GM12878 (cell line): ENCODE measurements at regions not wholly inside any gene's neighbourhood (a gene's known extent, or its start where the extent isn't known, plus 50 kb on each side); places are given as distances from the start of the nearest gene placed in this dataset.

ENCODE experiments used
- BHLHE40 ChIP-seq, 2 experiments: fragments of 450-650 bp in 1 of 2; IDR thresholded peaks; 2 replicates each; pipeline ENCODE4 v1.6.1; 2011 to 2017; ENCODE audit warnings: low read depth in 2 of 2, borderline replicate concordance in 1 of 2, improper control_type of control experiment in 1 of 2, low read length in 1 of 2, mild to moderate bottlenecking in 1 of 2
- POLR2A ChIP-seq: IDR thresholded peaks from 2 replicates; pipeline ENCODE4 v1.6.1; 2011; ENCODE audit warnings: low read depth, mild to moderate bottlenecking, low read length
- STAT3 ChIP-seq: IDR thresholded peaks from 2 replicates; pipeline ENCODE4 v1.6.1; 2011; ENCODE audit warnings: low read depth, low read length, improper control_type of control experiment
- ZNF384 ChIP-seq: IDR thresholded peaks from 2 replicates; pipeline ENCODE4 v1.6.1; 2012; ENCODE audit warnings: low read depth, mild to moderate bottlenecking, low read length, improper control_type of control experiment, borderline replicate concordance
- TF ChIP-seq, protein P1 (sequence below): IDR thresholded peaks from 2 replicates; pipeline ENCODE4 v1.6.1; 2012; ENCODE audit warnings: mild to moderate bottlenecking, low read depth, low read length
- TF ChIP-seq, protein P2 (sequence below), 3 experiments: IDR thresholded peaks in 2 of 3; conservative IDR thresholded peaks in 1 of 3; 2 replicates each; pipeline ENCODE4 v1.5.1; 2011; ENCODE audit warnings: low read depth in 3 of 3, low read length in 3 of 3, mild to moderate bottlenecking in 3 of 3, control low read depth in 2 of 3, moderate library complexity in 2 of 3, inconsistent platforms in 1 of 3, mixed read lengths in 1 of 3; ENCODE audit not compliant: control insufficient read depth in 2 of 3, insufficient read depth in 1 of 3; ENCODE audit errors: extremely low read depth in 1 of 3
- TF ChIP-seq, protein P3 (sequence below): IDR thresholded peaks from 2 replicates; pipeline ENCODE4 v1.6.1; 2012; ENCODE audit warnings: low read length, inconsistent platforms

DNA sequence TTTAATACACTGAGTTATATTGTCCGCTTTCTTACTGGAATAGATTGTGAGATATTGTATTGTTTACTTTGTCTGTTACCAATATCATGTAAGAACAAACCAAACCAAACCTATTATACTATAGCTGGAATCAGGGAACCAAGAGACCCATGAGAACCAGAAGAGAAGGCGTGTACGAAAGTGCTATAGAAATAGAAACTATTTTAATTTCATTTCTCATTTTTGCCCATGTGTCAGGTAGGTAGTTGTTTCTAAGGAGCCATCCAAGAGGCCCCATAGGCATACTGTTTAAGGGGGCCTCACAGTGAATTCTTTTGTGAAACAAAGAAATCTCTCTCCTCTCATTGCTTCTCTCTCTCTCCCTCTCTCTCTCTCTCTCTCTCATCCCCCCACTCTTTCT, 363.6 kb downstream of the RNF144A start:
- TF ChIP-seq POLR2A: no peak
- TF ChIP-seq ZNF384: no peak
- TF ChIP-seq, protein P1, sequence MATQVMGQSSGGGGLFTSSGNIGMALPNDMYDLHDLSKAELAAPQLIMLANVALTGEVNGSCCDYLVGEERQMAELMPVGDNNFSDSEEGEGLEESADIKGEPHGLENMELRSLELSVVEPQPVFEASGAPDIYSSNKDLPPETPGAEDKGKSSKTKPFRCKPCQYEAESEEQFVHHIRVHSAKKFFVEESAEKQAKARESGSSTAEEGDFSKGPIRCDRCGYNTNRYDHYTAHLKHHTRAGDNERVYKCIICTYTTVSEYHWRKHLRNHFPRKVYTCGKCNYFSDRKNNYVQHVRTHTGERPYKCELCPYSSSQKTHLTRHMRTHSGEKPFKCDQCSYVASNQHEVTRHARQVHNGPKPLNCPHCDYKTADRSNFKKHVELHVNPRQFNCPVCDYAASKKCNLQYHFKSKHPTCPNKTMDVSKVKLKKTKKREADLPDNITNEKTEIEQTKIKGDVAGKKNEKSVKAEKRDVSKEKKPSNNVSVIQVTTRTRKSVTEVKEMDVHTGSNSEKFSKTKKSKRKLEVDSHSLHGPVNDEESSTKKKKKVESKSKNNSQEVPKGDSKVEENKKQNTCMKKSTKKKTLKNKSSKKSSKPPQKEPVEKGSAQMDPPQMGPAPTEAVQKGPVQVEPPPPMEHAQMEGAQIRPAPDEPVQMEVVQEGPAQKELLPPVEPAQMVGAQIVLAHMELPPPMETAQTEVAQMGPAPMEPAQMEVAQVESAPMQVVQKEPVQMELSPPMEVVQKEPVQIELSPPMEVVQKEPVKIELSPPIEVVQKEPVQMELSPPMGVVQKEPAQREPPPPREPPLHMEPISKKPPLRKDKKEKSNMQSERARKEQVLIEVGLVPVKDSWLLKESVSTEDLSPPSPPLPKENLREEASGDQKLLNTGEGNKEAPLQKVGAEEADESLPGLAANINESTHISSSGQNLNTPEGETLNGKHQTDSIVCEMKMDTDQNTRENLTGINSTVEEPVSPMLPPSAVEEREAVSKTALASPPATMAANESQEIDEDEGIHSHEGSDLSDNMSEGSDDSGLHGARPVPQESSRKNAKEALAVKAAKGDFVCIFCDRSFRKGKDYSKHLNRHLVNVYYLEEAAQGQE: no peak
- TF ChIP-seq, protein P2, sequence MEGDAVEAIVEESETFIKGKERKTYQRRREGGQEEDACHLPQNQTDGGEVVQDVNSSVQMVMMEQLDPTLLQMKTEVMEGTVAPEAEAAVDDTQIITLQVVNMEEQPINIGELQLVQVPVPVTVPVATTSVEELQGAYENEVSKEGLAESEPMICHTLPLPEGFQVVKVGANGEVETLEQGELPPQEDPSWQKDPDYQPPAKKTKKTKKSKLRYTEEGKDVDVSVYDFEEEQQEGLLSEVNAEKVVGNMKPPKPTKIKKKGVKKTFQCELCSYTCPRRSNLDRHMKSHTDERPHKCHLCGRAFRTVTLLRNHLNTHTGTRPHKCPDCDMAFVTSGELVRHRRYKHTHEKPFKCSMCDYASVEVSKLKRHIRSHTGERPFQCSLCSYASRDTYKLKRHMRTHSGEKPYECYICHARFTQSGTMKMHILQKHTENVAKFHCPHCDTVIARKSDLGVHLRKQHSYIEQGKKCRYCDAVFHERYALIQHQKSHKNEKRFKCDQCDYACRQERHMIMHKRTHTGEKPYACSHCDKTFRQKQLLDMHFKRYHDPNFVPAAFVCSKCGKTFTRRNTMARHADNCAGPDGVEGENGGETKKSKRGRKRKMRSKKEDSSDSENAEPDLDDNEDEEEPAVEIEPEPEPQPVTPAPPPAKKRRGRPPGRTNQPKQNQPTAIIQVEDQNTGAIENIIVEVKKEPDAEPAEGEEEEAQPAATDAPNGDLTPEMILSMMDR (IDR thresholded peaks at IDR 0.05 in 2 of 3, conservative IDR thresholded peaks at IDR 0.05 in 1 of 3; ENCODE audit: control insufficient read depth in 2 of 3, extremely low read depth in 1 of 3, insufficient read depth in 1 of 3, low read depth in 3 of 3, low read length in 3 of 3): no peak
- TF ChIP-seq STAT3: no peak
- TF ChIP-seq BHLHE40 (IDR thresholded peaks at IDR 0.05; ENCODE audit: borderline replicate concordance in 1 of 2, low read depth in 2 of 2, low read length in 1 of 2): no peak
- TF ChIP-seq, protein P3, sequence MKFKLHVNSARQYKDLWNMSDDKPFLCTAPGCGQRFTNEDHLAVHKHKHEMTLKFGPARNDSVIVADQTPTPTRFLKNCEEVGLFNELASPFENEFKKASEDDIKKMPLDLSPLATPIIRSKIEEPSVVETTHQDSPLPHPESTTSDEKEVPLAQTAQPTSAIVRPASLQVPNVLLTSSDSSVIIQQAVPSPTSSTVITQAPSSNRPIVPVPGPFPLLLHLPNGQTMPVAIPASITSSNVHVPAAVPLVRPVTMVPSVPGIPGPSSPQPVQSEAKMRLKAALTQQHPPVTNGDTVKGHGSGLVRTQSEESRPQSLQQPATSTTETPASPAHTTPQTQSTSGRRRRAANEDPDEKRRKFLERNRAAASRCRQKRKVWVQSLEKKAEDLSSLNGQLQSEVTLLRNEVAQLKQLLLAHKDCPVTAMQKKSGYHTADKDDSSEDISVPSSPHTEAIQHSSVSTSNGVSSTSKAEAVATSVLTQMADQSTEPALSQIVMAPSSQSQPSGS: no peak
